MG63 (cell line): ENCODE measurements at regions not wholly inside any gene's neighbourhood (a gene's known extent, or its start where the extent isn't known, plus 50 kb on each side); places are given as distances from the start of the nearest gene placed in this dataset.

Experiments
- DNase-seq: peaks from one replicate; pipeline ENCODE4 v3.0.0-alpha.2; 2020
- H3K27me3 ChIP-seq: fragments of 250-450 bp; sonication (Bioruptor Pico); 2 replicates; pipeline ENCODE4 v1.5.1; 2020; ENCODE audit warnings: mild to moderate bottlenecking, moderate library complexity
- H3K36me3 ChIP-seq: fragments of 250-450 bp; sonication (Bioruptor Pico); 2 replicates; pipeline ENCODE4 v1.5.1; 2020; ENCODE audit warnings: mild to moderate bottlenecking, moderate library complexity
- H3K4me3 ChIP-seq: fragments of 250-450 bp; sonication (Bioruptor Pico); 2 replicates; pipeline ENCODE4 v1.5.1; 2020; ENCODE audit warnings: mild to moderate bottlenecking, moderate library complexity
- H3K9me3 ChIP-seq: fragments of 250-450 bp; sonication (Bioruptor Pico); 2 replicates; pipeline ENCODE4 v1.5.1; 2020; ENCODE audit warnings: mild to moderate bottlenecking, moderate library complexity

DNA sequence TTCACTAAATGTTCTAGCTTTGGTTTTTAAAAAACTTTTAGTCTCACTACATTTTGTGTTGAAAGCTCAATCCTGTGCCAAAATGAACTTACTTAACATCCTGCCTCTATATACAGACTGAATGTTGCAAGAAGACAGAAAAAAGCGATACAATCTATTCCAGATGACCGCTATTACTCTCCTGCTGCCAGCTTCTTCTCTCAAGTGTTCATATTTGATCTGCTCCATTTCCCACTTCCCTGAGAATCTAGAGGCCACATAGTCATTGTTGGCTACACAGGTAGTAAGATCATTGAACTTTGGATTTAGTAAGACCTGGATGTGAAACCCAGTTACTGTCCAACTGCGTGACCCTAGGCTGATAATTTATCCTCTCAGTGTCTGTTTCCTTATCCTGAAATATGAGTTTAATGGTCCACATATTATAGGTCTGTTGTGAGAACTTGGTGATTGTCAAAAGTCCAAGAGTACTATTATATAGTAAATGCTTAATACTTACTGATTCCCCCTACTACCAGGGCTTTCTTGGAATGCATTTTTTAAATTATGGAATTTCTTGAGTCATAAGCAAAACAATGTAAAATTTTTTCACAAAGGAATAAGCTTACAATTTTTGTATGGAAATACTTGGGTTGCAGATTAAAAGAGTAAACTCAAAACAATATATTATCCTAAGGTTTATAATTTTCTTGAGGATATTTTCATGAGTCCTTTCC lies 976.8 kb upstream of the ADGRL3 start:
- Histone ChIP-seq H3K9me3 (no peaks in the 10 kb centered on the region), H3K27me3 (no peaks in the 10 kb centered on the region), H3K4me3 (no peak overlapping the region), H3K36me3 (no peaks in the 10 kb centered on the region)
- DNase-seq: no peak

DNA sequence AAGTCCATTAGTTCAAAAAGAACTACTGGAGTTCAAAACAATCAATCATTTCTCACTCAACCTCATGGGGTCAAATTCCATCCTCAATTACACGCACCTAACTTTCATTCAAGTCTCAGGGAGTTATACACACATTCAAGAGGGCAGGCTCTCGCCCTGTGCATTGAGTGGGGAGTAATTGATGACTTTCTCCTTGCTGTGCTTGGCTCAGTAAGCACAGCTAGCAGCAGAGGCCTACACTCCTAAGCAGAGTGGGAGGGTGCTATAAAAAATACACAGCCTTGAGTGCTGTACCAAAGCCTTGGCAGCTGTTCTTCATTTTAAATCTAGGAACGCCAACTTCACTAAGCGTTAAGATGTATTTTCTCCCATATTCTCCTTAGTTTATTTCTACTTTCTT lies 958.3 kb upstream of the ADGRL3 start:
- Histone ChIP-seq H3K4me3 (no peak overlapping the region), H3K27me3 (no peaks in the 10 kb centered on the region), H3K36me3 (no peaks in the 10 kb centered on the region), H3K9me3 (no peaks in the 10 kb centered on the region)
- DNase-seq: no peak

DNA sequence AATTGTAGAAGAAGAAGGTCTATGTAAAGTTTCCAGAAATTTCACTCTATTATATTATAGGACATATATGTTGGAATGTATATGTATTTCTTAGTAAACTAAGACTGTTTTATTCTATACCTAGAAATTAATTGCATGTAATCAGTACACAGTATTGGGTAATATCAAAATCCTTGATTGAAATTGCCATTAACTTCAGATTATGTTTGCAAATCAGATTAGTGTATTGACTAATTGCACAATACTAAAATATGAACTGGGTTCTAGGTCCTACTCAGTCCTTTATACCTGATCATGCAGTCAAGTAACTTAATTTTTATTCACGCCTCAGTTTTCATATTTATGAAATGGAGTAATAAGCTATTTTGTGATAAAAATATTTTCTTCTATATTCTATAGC lies 950.3 kb upstream of the ADGRL3 start:
- no peaks in the 10 kb centered on the region for H3K9me3 ChIP-seq
- no peak overlapping the region for H3K4me3 ChIP-seq
- no peaks in the 10 kb centered on the region for H3K36me3 ChIP-seq
- no peak for DNase-seq
- no peaks in the 10 kb centered on the region for H3K27me3 ChIP-seq

DNA sequence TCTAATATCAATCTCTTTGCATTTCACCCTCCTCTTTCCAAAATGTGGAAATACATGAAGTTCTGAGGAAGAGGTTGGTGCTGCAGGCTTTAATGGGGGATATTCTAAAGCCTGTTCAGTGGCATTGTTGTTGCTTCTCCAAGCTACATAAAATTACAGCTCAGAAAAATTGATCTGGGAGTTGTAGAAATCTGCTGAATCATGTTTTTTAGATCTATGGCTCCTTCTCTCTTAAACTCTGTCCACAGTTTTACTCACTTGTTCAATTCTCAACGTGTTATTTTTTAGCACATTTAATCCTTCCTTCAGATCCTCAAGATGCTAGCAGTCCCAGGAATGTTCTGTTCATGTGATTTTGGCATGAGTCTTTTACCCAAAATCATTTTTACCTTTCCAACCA lies 949.5 kb upstream of the ADGRL3 start:
- H3K36me3 ChIP-seq: no peaks in the 10 kb centered on the region
- no peak for DNase-seq

DNA sequence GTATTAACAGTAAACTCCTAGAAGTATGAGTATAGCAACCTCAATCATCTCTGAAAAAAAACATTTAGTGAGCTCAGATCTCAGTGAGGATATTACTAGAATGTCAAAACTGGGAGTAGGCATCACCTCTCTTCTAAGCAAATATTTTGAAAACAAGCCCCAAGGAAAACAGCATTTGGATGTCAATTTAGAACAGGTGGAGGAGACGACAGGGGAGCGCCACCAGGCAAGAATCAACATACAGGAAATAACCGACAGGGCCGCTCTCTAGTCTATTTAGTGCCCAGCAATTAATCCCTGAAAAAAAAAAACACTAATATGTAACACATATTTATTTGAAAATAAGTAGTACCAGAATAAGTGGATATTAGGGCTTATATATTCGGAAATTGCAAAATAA lies 940.3 kb upstream of the ADGRL3 start:
- no peaks in the 10 kb centered on the region for H3K9me3 ChIP-seq
- H3K4me3 ChIP-seq: no peak overlapping the region
- no peaks in the 10 kb centered on the region for H3K27me3 ChIP-seq
- no peaks in the 10 kb centered on the region for H3K36me3 ChIP-seq
- DNase-seq: no peak

More for the DNA sequence above, 949.5 kb upstream of the ADGRL3 start:
- H3K4me3 ChIP-seq: no peak overlapping the region
- no peaks in the 10 kb centered on the region for H3K27me3 ChIP-seq
- H3K9me3 ChIP-seq: no peaks in the 10 kb centered on the region

DNA sequence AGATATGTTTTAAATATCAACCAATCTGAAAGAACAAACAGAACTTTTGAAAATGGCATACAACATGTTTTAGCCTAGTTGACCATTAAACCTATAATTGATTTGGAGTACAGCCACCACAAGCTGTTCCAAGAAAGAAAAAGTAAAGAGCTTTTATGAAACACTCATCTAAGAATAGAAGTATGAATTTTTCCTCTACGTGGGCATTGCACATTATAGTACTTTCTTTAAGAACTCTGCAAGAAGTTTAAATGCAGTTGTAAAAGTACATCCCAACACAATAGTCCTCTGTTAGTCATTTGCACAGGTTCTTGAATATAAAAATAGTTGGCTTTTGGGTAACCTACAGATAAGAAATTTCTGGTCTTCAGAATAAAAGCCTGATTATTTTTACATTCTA lies 933.6 kb upstream of the ADGRL3 start:
- Histone ChIP-seq H3K36me3 (no peaks in the 10 kb centered on the region), H3K9me3 (no peaks in the 10 kb centered on the region), H3K4me3 (no peak overlapping the region), H3K27me3 (no peaks in the 10 kb centered on the region)
- no peak for DNase-seq

DNA sequence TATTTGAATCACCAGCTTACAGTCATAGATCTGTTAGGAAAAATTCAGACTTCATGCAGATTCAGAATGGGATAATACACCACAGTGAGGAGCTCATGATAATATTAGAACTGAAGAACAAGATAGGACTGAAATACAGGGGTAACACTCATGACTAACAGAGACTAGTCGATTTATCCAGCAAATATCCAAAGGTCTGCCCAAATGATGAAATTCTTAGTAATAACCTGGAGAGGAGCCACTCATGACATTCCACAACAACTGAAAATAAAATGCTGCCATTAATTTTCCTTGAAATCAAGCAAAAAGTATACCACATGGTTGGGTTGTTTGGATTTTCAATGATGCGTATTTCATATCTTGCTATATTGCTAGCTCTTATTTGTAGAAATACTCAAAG lies 903.7 kb upstream of the ADGRL3 start:
- Histone ChIP-seq H3K9me3 (no peaks in the 10 kb centered on the region), H3K27me3 (no peaks in the 10 kb centered on the region), H3K4me3 (no peak overlapping the region), H3K36me3 (no peaks in the 10 kb centered on the region)
- no peak for DNase-seq

DNA sequence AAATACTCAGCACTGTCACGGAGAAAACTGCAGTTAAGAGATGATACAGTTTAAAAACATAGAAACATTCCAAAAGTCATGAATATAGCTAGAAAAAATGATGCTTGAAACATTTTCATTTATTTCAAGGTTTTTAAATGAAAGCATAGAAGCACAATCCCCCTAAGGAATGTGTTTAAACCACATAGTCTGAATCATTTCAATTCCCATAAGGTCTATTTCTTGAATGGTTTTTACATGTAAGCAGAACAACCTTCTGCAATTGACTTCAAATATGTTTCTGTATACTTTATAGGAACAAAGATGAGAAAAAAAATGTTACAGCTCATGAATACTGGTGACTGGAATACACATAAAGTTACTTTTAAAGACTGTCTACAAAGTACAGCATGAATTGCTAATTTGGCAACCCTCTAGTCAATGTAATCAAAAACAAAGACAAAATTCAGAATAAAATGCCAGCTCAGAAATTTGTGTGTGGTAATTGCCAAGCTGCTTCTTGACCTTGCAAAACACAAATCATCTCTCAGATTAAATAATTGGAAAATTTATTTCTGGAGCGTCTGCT lies 886.4 kb upstream of the ADGRL3 start:
- Histone ChIP-seq H3K27me3 (no peaks in the 10 kb centered on the region), H3K9me3 (no peaks in the 10 kb centered on the region), H3K4me3 (no peak overlapping the region), H3K36me3 (no peaks in the 10 kb centered on the region)
- no peak for DNase-seq

DNA sequence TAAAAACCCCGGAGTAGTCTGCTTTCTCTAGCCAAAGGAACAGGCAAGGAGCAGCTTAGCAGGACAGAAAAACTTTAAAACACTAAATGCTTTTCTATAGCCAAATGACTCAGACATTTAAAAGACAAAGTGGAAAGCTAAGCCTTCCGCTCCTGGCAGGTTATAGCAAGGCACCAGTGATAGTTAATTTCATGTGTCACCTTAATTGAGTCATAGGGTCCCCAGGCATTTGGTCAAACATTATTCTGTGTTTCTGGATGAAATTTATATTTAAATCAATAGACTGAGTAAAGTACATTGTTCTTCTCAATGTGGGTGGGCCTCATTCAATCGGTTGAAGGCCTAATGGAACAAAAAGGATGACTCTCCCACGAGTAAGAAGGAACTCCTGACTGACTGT lies 885.7 kb upstream of the ADGRL3 start:
- Histone ChIP-seq H3K36me3 (no peaks in the 10 kb centered on the region), H3K9me3 (no peaks in the 10 kb centered on the region), H3K27me3 (no peaks in the 10 kb centered on the region), H3K4me3 (no peak overlapping the region)
- DNase-seq: no peak

DNA sequence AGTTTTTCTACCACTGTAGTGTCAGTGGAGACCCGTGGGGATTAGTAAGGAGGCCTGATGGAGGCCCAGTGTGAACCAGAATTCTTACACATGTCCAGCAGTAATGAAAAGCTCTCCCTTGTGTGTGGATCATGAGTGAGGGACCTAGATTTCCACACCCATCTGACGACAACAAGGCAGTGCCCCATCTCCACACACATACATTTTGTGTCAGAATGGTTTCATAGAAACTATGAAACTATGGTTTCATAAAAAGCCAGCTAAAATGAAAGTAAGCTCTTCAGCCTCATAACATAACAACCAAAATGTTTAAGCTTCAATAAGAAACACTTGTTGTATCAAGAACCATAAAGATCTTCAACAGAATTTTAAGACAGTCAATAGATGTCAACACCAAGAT lies 884.5 kb upstream of the ADGRL3 start:
- Histone ChIP-seq H3K4me3 (no peak overlapping the region), H3K27me3 (no peaks in the 10 kb centered on the region), H3K36me3 (no peaks in the 10 kb centered on the region), H3K9me3 (no peaks in the 10 kb centered on the region)
- DNase-seq: no peak

DNA sequence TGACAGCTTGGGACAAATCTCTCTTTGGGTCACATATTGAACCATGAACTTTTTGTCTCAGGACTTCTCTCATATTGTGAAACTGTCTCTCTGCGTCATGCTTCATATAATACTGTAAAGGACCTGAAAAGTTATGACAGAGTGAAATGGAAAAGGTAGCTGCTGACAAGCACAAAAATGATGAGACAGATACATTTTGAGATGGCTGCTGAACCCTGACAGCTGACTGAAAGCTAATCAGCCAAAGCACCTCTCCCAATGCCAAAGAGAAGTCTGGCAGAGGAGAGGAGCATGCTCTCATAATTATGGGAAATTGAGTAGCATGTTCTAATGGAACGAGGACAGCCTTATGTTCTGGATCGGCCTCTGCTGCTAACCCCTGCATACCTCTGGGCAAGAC lies 873.4 kb upstream of the ADGRL3 start:
- H3K4me3 ChIP-seq: no peak overlapping the region
- no peaks in the 10 kb centered on the region for H3K27me3 ChIP-seq
- no peaks in the 10 kb centered on the region for H3K36me3 ChIP-seq
- no peaks in the 10 kb centered on the region for H3K9me3 ChIP-seq
- DNase-seq: no peak

DNA sequence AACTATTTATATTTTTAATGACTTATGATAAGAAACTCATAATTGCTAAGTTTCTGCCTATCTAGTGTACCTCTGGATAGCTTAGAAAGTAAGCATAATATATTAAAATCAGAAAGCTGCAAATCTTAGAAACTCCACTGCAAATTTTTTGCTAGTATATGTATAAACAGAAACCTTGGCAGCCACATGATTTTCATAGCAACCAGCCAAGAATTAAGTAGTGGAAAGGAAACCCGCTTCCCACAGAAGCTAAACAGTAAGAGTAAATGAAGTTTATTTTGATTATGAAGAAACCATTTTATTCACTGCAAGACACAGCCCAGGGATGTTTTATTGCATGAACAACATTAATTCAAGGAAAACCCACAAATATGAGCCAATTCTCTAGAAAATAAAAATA lies 872.5 kb upstream of the ADGRL3 start:
- no peak for DNase-seq
- Histone ChIP-seq H3K9me3 (no peaks in the 10 kb centered on the region), H3K27me3 (no peaks in the 10 kb centered on the region), H3K36me3 (no peaks in the 10 kb centered on the region), H3K4me3 (no peak overlapping the region)

DNA sequence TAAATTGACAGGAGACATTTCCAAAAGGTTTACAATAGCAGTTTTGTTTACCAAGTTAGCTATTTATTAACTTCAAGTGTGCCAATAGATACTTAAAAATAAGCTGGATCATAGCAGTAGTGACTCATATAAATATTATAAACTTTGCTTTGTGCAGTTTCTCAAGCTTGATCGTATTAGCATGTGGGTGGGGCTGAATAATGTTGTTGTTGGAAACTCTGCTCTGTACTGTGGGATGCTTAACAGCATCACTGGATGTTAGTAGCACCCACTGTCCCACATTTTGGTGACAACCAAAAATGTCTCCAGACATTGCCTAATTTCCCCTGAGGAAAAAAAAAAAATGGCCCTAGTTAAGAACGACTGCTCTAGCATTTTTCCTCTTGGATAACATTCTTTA lies 855.2 kb upstream of the ADGRL3 start:
- no peaks in the 10 kb centered on the region for H3K9me3 ChIP-seq
- no peak overlapping the region for H3K4me3 ChIP-seq
- peak; percentile 0 for DNase-seq
- no peaks in the 10 kb centered on the region for H3K27me3 ChIP-seq
- no peaks in the 10 kb centered on the region for H3K36me3 ChIP-seq

DNA sequence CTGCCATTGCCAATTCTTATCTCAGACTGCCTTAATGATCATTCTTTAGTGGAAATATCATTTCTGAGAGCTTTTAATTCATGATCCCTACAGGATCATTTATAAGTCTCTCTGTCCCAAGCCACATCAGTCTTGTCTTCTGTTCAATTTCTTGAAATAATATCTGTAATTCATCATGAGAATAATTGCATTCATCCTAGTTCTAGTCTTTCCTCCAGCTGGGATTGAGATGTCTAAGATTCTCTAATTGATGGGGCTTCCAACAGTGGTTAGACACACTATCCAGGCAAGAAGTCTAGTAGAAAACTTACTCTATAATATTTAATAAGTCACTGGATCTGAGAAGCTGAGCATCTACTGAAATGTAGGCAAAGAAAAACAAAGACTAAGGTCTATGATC lies 854.7 kb upstream of the ADGRL3 start:
- Histone ChIP-seq H3K4me3 (no peak overlapping the region), H3K9me3 (no peaks in the 10 kb centered on the region), H3K27me3 (no peaks in the 10 kb centered on the region), H3K36me3 (no peaks in the 10 kb centered on the region)
- no peak for DNase-seq

DNA sequence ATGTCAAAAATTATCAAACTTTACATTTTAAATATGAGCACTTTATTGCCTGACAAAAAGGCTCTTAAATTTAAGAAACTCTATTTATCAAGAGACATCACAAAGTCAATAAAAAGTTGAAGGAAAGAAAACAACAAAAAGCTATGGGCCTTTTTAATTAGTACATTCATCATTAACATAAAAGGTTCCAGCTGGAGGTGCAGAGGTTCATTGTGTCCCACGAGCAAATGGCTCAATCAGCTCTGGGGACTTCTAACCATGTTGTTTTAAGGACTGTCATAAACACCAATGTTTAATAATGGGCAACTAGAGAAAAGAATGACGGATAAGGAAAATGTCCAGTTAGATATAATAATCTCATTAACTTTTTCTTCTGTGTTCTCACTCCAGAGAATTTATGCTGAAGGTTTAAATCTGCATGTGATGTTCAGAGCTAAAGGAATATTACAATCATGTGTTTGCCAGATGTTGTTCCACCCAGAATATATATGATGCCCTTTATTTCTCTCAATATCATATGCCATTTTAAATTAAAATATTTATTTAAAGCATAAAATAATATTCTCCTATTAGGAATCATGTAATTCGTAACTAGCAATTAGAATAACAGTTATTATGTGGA lies 840.3 kb upstream of the ADGRL3 start:
- Histone ChIP-seq H3K4me3 (no peak overlapping the region), H3K9me3 (no peaks in the 10 kb centered on the region), H3K36me3 (no peaks in the 10 kb centered on the region), H3K27me3 (no peaks in the 10 kb centered on the region)
- no peak for DNase-seq

DNA sequence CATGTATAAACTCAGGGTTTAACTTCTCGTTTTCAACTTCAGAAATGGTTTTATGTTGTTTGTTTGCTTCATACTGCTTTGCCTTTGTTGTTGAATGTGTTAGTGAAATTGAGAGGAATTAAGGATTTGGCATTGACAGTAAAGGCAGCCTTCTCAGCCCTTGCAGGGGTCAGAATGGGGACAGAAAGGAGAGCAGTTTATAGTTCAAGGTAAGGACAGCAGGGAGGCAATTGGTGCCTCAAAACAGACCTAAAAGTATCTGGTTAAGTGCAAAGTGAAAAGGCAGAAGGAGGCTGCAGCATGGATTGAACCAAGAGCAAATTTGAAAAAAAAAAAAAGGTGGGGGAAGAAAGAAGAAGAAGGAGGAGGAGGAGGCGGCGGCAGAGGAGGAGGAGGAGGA lies 835.0 kb upstream of the ADGRL3 start:
- Histone ChIP-seq H3K36me3 (no peaks in the 10 kb centered on the region), H3K4me3 (no peak overlapping the region), H3K27me3 (no peaks in the 10 kb centered on the region), H3K9me3 (no peaks in the 10 kb centered on the region)
- DNase-seq: no peak

DNA sequence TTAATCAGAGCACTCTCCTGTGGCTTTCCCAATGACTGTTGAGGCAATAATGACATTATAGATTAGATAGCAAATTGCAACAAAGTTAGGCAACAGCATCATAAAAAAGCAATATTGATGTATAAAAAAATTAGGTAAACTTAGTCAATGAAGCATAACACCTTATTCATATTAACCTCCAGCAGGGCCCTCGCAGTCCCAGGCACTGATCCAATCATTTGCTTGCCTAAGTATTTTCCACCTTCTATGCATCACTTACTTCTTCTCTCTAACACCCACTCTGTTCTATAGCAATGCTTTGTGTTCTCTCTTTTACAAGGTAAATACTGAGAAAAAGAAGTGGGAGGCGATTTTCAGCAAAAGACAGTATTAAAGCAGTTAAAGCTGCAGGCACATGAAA lies 833.5 kb upstream of the ADGRL3 start:
- no peak for DNase-seq
- Histone ChIP-seq H3K36me3 (no peaks in the 10 kb centered on the region), H3K9me3 (no peaks in the 10 kb centered on the region), H3K4me3 (no peak overlapping the region), H3K27me3 (no peaks in the 10 kb centered on the region)

DNA sequence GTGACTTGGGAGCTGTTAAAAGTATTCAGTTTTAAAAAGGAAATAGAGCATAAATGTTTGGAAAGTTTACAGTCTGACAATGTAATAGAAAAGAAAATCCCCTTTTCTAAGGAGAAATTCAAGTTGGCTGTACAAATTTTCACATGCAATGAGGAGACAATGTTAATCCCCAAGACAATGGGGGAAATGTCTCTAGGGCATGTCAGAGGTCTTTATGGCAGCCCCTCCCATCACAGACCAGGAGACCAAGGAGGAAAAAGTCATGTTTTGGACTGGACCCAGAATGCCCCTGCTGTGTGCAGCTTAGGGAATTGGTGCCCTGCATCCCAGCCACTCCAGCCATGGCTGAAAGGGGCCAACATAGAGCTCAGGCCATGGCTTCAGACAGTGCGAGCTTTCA lies 831.1 kb upstream of the ADGRL3 start:
- H3K27me3 ChIP-seq: no peaks in the 10 kb centered on the region
- H3K36me3 ChIP-seq: no peaks in the 10 kb centered on the region
- no peaks in the 10 kb centered on the region for H3K9me3 ChIP-seq
- DNase-seq: no peak
- no peak overlapping the region for H3K4me3 ChIP-seq
